Body of pancreas (tissue), 4 donors: ENCODE measurements at regions not wholly inside any gene's neighbourhood (a gene's known extent, or its start where the extent isn't known, plus 50 kb on each side); places are given as distances from the start of the nearest gene placed in this dataset.

Source experiments
- POLR2A ChIP-seq, 3 donors: fragments of 450-650 bp; IDR thresholded peaks; one replicate each; pipeline ENCODE4 v1.6.1; 2016; ENCODE audit warnings: antibody characterized with exemption in 3 of 3, mild to moderate bottlenecking in 2 of 3
- TF ChIP-seq, protein P1 (sequence below), 7 experiments: fragments of 450-650 bp in 4 of 7; fragments of 200-600 bp in 3 of 7; sonication (generic) in 3 of 7; IDR thresholded peaks; one replicate each; pipeline ENCODE4 v1.5.1; 2016 to 2019; ENCODE audit warnings: antibody characterized with exemption in 7 of 7

DNA sequence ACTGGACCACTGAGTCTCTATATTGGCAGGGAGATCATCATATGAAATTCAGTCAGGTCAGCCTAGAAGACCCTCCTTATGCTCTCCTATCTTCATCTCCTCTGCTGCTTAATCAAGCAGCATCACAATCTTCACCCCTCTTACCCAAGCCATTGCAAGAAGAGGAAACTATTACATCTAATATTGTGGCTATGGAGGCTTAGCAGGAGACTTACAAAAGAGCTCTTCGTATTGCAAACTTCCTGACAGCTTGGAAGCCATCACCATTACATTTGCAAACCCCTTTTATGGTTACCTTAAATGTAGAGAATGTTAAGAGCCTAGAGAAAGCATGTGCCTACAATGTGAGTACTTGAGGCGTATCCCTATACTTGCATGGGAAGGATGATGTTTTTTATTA lies 87.2 kb upstream of the STXBP5 start:
- no peak for TF ChIP-seq POLR2A (IDR thresholded peaks at IDR 0.05)
- TF ChIP-seq, protein P1, sequence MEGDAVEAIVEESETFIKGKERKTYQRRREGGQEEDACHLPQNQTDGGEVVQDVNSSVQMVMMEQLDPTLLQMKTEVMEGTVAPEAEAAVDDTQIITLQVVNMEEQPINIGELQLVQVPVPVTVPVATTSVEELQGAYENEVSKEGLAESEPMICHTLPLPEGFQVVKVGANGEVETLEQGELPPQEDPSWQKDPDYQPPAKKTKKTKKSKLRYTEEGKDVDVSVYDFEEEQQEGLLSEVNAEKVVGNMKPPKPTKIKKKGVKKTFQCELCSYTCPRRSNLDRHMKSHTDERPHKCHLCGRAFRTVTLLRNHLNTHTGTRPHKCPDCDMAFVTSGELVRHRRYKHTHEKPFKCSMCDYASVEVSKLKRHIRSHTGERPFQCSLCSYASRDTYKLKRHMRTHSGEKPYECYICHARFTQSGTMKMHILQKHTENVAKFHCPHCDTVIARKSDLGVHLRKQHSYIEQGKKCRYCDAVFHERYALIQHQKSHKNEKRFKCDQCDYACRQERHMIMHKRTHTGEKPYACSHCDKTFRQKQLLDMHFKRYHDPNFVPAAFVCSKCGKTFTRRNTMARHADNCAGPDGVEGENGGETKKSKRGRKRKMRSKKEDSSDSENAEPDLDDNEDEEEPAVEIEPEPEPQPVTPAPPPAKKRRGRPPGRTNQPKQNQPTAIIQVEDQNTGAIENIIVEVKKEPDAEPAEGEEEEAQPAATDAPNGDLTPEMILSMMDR (IDR thresholded peaks at IDR 0.05), result no peak
